HUES64 (cell line): ENCODE measurements at regions not wholly inside any gene's neighbourhood (a gene's known extent, or its start where the extent isn't known, plus 50 kb on each side); places are given as distances from the start of the nearest gene placed in this dataset.
"Not testable (repeated sequence)": the region's sequence is repeated elsewhere in the genome, so short reads cannot be mapped to it uniquely, and the experiment has no call there.

Experiments used
- H3K27ac ChIP-seq: 2 replicates; pipeline ENCODE4 v1.7.0; 2013; ENCODE audit warnings: low read depth, low read length, inconsistent platforms
- H3K27me3 ChIP-seq: 2 replicates; pipeline ENCODE4 v1.6.1; 2013; ENCODE audit warnings: mild to moderate bottlenecking, low read length; ENCODE audit not compliant: insufficient read depth
- H3K36me3 ChIP-seq: 2 replicates; pipeline ENCODE4 v1.6.1; 2013; ENCODE audit warnings: mild to moderate bottlenecking, low read length; ENCODE audit not compliant: insufficient read depth
- H3K4me1 ChIP-seq: 2 replicates; pipeline ENCODE4 v1.6.1; 2013; ENCODE audit warnings: mild to moderate bottlenecking, low read length, moderate library complexity; ENCODE audit not compliant: insufficient read depth
- H3K4me3 ChIP-seq: 2 replicates; pipeline ENCODE4 v1.5.1; 2013; ENCODE audit warnings: mild to moderate bottlenecking, low read length, moderate library complexity
- H3K9ac ChIP-seq: 2 replicates; pipeline ENCODE4 v1.6.1; 2013; ENCODE audit warnings: mild to moderate bottlenecking, low read depth, low read length
- H3K9me3 ChIP-seq: 2 replicates; pipeline ENCODE4 v1.6.1; 2013; ENCODE audit warnings: low read depth, low read length; ENCODE audit not compliant: insufficient read depth
- WGBS: fragments of 150-250, 120-280 bp; methylation state at CpG from one replicate; pipeline ENCODE4 v1.1.7; 2013; ENCODE audit warnings: missing lambda C conversion rate; 5-methylcytosine and 5-hydroxymethylcytosine counted together

DNA sequence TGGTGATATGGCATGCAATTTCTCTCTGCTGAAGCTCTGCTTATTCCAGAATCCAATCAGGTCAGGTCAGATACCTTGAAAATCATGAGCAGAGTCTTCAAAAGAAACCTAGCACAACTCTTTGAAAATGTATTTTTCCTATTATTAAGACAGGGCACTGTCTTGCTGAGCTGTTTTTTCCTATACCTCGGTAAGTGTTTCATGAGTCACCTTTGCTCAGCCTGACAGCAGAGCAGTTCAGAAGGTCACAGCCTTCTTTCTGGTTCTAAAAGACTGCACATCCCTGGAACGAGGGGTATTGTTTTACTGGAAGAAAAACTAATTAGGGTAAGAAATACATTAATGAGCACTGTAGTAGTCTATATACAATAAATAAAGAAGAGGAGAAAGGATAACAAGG is 422.0 kb downstream of the SOX2 start:
- Histone ChIP-seq H3K36me3 (no peaks in the 10 kb centered on the region), H3K9me3 (no peaks in the 10 kb centered on the region)
- 93% methylated on average over 2 of the region's 2 CpGs for WGBS

DNA sequence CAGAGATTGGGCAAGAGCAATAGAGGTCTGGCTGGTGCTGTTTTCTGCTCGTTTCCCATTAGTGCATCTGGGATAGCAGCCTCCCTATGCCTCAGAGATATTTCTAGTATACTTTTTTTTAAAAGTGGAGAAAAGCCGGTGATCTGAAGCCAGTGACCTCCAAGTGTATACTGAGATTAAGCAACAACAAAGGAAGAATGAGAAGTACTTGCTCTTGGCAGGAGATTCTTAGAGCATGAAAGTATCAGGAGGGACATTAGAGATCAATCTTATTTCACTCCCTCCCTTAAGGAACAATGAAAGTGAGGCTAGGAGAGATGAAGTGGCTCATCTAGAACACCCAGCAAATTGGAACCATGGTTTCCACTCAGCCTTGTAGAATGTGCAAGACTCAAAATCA is 423.3 kb downstream of the SOX2 start:
- no peak overlapping the region for H3K9ac ChIP-seq
- no peaks in the 10 kb centered on the region for H3K9me3 ChIP-seq
- 98% methylated on average over 2 of the region's 2 CpGs for WGBS
- no peak overlapping the region for H3K4me3 ChIP-seq
- H3K27me3 ChIP-seq = 0 out of 2 replicates have a peak, but pooled peaks cover 6% of the 10 kb centered on the region
- no peak overlapping the region for H3K27ac ChIP-seq
- peaks cover 18% of the 10 kb centered on the region for H3K4me1 ChIP-seq
- no peaks in the 10 kb centered on the region for H3K36me3 ChIP-seq

More for the DNA sequence above, 422.0 kb downstream of the SOX2 start:
- Histone ChIP-seq H3K27ac (no peak overlapping the region), H3K9ac (no peak overlapping the region), H3K4me1 (peaks cover 16% of the 10 kb centered on the region), H3K27me3 (0 out of 2 replicates have a peak, but pooled peaks cover 6% of the 10 kb centered on the region), H3K4me3 (no peak overlapping the region)

DNA sequence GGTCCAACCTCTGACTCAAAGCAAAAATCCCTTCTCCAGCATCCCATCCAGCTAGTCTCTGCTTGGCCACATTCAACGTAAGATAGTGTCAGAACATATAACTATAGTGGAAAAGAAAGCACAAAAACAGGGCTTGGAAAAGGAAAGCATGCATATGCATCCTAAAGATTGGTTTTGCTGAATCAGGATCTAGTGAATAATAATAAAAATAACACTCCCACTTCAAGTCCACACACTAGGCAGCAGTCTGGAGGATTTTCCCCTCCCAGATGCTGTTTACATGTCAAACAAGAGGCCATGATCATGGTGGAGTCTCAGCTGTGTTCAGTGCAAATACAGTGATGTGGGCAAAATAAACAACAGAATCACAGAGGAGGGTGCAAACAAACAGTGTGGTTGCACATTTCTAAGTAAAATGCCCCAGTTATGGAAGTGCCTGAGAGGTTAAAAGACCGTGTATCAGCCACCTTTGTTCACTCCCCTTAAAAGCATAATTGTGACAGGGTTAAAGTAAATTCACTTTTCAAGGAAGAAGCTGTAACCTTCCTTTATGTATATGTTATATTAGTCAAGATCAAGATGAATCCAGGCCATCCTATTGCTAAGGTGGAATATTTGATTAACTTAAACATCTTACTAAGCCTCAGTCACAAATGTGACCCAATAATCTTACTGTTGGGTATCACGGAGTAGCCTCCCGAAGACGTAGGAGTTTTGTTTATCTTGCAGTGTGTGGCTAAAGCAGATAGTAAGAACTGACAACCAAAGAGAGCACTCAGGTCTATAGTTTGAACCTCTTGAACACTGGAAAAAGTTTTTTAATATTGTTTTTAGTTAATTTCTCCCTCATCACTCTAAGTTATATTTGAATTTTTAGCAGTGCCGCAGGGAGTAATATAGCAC is 424.5 kb downstream of the SOX2 start:
- 85% methylated on average over 5 of the region's 6 CpGs for WGBS
- H3K36me3 ChIP-seq = no peaks in the 10 kb centered on the region
- no peaks in the 10 kb centered on the region for H3K9me3 ChIP-seq
- peaks cover 22% of the 10 kb centered on the region for H3K4me1 ChIP-seq
- no peak overlapping the region for H3K9ac ChIP-seq
- no peak overlapping the region for H3K4me3 ChIP-seq
- H3K27me3 ChIP-seq = peaks cover 11% of the 10 kb centered on the region
- no peak overlapping the region for H3K27ac ChIP-seq

DNA sequence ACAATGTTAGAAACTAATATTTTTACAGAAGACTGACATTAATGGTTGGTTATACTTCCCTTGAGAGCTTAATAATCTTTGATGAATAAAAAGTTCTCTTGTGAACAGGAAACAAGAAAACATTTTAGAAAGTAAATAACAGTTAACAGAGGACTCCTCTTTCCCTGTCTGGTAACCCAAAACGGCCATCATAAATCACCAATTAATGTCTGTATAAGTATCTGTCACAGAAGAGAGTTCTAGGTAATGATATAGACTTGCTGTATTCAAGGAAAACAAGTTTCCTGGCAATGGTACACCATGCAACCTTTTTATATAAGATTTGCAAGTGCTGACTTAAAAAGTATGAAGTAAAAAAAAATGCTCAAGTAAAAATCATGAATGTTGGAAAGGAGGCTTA is 426.7 kb downstream of the SOX2 start:
- no CpG with 5 or more reads among the region's 1 CpG for WGBS
- Histone ChIP-seq H3K9me3 (no peaks in the 10 kb centered on the region), H3K4me1 (peaks cover 40% of the 10 kb centered on the region), H3K9ac (no peak overlapping the region), H3K27me3 (peaks cover 11% of the 10 kb centered on the region), H3K4me3 (no peak overlapping the region), H3K36me3 (no peaks in the 10 kb centered on the region), H3K27ac (no peak overlapping the region)

DNA sequence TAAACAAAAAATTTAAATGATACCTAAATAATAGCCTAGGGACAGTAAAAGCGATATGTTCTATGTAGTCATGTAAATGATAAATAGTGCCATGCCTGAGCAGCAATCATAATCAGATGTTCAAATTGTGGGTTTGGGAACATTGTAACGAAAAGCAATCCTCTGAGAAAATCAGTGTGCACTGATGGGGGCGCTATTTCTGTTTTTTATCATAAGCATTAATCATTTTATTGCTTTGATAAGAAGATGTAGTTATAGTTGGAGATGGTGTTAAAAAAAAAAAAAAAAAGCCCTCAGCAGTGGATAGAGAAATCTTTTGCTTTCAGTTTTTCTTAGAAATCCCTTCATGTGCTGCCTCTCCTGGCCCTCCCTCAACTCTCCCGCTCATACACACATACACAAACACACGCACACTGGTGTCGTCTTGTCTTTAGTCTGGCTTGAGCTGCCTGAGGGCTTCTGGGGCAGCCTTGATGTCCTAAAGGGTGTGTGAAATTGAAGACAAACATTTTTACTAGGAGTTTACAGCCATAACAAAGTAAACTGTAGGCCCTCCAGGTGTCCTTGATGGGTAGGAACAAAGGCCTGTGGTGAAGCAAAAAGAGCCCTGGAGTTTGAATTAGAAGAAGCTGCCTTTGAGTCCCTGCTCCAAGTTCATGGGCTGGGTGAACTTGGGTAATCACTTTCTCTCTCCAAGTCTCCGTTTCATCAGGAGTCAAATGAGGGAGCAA is 428.1 kb downstream of the SOX2 start:
- 28% methylated on average over 6 of the region's 7 CpGs for WGBS

DNA sequence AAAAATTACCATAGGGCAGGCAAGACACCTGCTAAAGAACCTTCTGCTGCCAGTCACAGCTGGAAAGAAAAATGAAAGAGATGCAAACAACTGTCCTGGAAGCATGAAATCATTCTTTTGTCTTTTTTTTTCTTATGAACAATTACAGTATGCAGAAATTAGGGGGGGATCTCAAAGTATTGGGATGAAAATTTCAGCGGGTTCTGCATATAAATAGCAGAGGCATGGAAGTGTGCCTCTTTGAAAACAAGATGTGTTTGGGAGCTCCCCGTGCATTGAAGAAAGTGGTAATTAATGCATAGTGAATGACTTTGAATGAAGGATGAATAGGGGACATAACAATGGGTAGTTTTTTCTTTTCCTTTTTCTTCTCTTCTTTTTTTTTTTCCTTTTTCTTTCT is 431.2 kb downstream of the SOX2 start:
- no peak overlapping the region for H3K9ac ChIP-seq
- WGBS = 1% methylated on average over 2 of the region's 2 CpGs
- no peaks in the 10 kb centered on the region for H3K9me3 ChIP-seq
- H3K27me3 ChIP-seq = peaks cover 11% of the 10 kb centered on the region
- no peaks in the 10 kb centered on the region for H3K36me3 ChIP-seq
- H3K4me3 ChIP-seq = 0 out of 2 replicates have a peak overlapping the region, but pooled peaks have one; percentile 0
- peaks cover 51% of the 10 kb centered on the region for H3K4me1 ChIP-seq
- peak overlapping the region; percentile 90; the same call in 1 of the 2 replicates for H3K27ac ChIP-seq

More for the DNA sequence above, 428.1 kb downstream of the SOX2 start:
- Histone ChIP-seq H3K4me3 (no peak overlapping the region), H3K36me3 (no peaks in the 10 kb centered on the region), H3K4me1 (peaks cover 54% of the 10 kb centered on the region), H3K9ac (no peak overlapping the region), H3K27me3 (peaks cover 11% of the 10 kb centered on the region), H3K27ac (no peak overlapping the region; the same call in 1 of the 2 replicates), H3K9me3 (no peaks in the 10 kb centered on the region)

DNA sequence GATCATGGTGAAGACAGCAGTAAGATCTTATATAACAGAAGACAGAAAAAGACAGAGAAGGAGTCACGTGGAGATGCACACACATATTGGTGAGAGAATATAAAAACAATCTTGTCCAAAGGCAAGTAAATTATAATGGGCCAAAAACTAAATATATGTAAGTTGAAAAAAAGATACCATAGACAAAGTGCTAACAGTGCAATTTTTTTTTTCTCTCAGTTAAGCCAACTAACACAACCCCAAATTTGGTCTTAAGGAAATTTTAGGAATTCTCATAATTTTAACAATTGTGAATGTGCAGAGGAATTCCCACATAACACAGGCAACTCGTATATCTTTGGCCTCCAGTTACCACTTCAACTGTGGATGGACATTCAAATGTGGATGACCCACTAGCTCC is 432.2 kb downstream of the SOX2 start:
- Histone ChIP-seq H3K27me3 (peaks cover 5% of the 10 kb centered on the region), H3K9me3 (no peaks in the 10 kb centered on the region), H3K27ac (peak overlapping the region; percentile 78; the same call in 1 of the 2 replicates), H3K36me3 (no peaks in the 10 kb centered on the region), H3K4me3 (no peak overlapping the region), H3K9ac (no peak overlapping the region), H3K4me1 (peaks cover 51% of the 10 kb centered on the region)
- 78% methylated on average over 2 of the region's 2 CpGs for WGBS

DNA sequence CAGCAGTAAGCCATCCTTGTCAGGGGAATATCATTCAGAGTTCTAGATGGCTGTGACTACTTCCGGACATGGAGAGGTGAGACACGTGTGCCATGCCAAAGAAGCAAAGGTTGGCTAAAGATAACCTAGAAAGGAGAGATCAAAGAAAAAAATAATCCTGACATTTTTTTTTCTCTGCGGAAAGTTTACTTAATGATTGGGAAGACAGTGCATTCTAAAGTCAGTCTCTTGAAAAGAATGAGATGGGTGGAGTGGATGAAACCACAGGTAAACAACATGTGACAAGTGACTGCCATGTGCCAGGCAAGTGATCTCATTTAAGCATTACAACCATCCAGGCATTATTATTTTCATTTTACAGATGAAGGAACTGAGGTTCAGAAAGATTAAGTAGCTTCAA is 436.6 kb downstream of the SOX2 start:
- no peaks in the 10 kb centered on the region for H3K9me3 ChIP-seq
- no peaks in the 10 kb centered on the region for H3K36me3 ChIP-seq
- H3K4me3 ChIP-seq = no peak overlapping the region
- no peak overlapping the region for H3K27ac ChIP-seq
- no peak overlapping the region for H3K9ac ChIP-seq
- peaks cover 16% of the 10 kb centered on the region for H3K4me1 ChIP-seq
- WGBS = 88% methylated on average over 3 of the region's 3 CpGs
- H3K27me3 ChIP-seq = no peaks in the 10 kb centered on the region; the same call in 1 of the 2 replicates

DNA sequence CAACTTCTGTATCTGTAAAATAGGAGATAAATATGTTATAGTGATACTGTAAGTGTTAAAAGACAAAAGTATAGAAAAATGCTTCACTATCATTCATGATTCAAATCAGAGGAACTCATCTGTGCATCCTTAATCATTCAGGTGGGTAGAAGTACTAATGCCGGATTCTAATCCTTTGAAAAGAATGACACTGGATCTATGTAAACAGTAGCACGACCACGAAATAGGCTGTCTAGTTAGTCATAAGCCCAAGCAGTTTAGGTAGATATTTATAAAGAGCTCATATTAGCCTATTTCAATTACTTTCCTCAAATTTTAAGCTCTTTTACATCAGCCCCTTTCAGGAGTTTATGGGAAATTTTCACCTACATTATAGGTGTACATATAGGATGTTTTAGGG is 437.9 kb downstream of the SOX2 start:
- H3K9ac ChIP-seq = no peak overlapping the region
- H3K27me3 ChIP-seq = no peaks in the 10 kb centered on the region; the same call in 1 of the 2 replicates
- WGBS = 81% methylated on average over 3 of the region's 3 CpGs
- peaks cover 4% of the 10 kb centered on the region for H3K4me1 ChIP-seq
- no peaks in the 10 kb centered on the region for H3K36me3 ChIP-seq
- no peak overlapping the region for H3K4me3 ChIP-seq
- no peak overlapping the region for H3K27ac ChIP-seq
- no peaks in the 10 kb centered on the region for H3K9me3 ChIP-seq

DNA sequence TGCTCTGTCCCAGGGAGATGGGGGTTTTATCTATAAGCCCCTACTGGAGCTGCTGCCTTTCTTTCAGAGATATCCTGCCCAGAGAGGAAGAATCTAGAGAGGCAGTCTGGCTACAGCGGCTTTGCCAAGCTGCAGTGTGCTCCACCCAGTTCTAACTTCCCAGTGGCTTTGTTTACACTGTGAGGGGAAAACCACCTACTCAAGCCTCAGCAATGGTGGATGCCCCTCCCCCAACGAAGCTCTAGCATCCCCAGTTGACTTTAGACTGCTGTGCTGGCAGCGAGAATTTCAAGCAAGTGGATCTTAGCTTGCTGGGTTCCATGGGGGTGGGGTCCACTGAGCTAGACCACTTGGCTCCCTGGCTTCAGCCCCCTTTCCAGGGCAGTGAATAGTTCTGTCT is 444.6 kb downstream of the SOX2 start:
- not testable (repeated sequence) for H3K27ac ChIP-seq, H3K36me3 ChIP-seq, H3K4me1 ChIP-seq, H3K9me3 ChIP-seq, H3K27me3 ChIP-seq, H3K9ac ChIP-seq, H3K4me3 ChIP-seq
- WGBS = 81% methylated on average over 3 of the region's 3 CpGs

DNA sequence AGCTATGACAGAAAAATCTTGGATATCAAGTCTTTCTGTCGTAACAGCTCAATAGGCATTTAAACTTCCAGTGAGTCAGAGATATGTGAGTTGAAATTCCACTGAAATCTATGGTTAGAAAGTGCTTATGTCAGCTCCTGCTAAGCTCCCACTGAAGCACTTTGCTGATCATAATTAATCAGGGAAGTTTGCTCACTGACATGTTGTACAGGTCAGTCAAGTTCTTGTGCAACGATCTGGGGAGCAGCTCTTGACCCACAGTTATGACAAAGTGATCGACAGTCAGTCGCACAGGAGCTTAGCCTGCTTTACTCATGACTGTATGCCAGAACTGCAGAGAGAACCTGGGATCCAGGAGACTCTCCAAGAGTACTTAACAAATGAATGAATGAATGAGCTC is 453.5 kb downstream of the SOX2 start:
- Histone ChIP-seq H3K9me3 (no peaks in the 10 kb centered on the region), H3K27me3 (no peaks in the 10 kb centered on the region), H3K36me3 (no peaks in the 10 kb centered on the region), H3K4me1 (peaks cover 1% of the 10 kb centered on the region; the same call in 1 of the 2 replicates), H3K27ac (no peak overlapping the region), H3K9ac (no peak overlapping the region), H3K4me3 (no peak overlapping the region)
- WGBS = 91% methylated on average over 4 of the region's 4 CpGs
